NCI-H2227 treated with DMSO at 0.1 percent for 48 hours (cell line): ENCODE measurements at regions not wholly inside any gene's neighbourhood (a gene's known extent, or its start where the extent isn't known, plus 50 kb on each side); places are given as distances from the start of the nearest gene placed in this dataset.
"Not testable (repeated sequence)": the region's sequence is repeated elsewhere in the genome, so short reads cannot be mapped to it uniquely, and the experiment has no call there.

Source experiments
- DNase-seq: peaks from one replicate; lab custom pipeline; 2025; lab: John Stamatoyannopoulos, UW

DNA sequence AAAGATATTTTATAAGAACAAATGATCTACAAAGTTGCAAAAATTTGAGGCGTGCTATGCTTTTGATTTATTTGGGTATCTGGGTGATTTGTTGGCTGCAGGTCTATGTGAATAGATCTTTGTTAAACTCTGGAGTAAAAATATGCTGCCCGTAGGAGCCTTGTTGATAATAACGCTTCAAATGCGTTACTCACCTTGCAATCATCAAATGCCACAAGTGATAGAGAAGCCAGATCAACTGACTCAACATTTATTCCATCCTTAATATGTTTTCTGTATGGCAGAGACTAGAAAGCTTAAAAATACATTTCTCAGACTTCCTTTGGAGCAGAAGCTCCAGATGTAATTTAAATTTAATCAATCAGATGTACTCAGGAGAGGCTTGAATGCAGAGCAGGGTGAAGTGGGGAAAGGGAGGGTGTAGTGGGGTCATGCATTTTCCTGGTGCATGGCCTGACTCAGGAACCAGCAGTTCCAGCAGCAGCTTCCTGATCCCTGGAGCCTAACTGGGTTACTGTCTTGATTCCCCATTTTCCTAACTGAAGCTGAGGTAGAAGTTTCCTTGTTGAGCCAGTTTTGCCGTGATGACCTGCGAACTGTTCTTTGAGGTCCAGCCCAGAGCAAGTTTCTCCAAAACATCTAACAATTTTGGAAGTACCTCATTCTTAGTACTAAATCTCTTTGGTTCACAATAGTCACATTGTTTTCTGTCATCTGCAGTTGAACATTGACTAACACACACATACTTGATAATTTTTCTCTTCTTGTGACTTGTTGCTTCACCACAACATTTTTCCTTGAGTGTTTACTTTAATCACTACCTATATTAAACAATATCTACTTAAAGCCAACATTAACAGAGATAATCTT is 284.7 kb upstream of the CWC22 start:
- DNase-seq = no peak

DNA sequence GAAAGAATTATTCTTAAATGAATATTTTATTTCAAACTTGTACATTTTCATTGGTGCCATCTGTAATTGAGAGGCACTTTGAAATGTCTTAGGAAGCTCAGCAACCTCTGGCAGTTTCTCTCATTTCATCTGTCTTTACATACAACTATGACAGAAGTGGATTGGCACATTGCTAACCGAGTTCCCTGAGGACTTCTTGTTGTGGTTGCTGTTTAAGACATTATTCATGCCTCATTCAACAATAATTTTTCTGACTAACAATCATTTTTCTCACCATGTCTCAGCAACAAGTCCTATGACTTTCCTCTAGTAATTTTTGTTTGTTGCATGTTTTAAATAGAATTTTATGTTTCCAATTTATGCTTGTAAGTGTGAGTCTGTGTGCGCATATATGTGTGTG is 284.0 kb upstream of the CWC22 start:
- no peak for DNase-seq

DNA sequence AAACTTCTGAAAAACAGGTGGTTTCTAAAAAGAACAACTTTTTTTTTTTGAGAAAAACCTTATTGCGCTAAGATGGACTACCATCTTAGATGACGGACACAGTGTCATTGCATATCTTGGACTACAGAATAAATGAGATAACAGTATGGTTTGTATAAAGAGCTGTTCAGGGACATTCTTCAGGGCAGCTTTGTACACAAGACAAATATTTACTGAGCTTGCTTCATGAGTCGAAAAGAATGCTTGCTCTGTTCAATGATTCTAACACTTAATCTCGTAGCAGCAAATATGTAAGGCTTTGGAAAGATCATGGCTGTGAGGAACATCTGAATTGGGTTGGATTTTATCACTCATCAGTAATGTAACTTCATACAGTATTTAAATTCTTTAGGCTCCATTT is 282.5 kb upstream of the CWC22 start:
- DNase-seq = no peak

DNA sequence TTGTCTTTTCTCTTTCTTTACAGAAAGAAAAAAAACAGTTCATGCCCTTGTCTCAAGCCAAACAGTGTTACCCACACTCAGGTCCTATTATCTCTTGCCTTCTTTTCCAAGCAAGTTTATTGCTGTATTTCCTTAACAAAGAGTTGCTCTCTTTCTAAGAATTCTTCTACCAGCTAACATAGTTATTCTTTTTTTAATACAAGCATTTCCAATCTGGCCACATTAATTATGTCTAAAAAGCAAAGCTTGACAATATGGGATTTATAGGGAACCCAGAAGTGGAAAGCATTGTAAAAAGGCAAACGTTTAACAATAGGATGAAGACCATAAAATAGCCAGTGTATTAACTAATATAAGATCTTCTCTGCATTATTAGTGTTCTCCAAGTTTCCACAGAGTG is 272.5 kb upstream of the CWC22 start:
- no peak for DNase-seq

DNA sequence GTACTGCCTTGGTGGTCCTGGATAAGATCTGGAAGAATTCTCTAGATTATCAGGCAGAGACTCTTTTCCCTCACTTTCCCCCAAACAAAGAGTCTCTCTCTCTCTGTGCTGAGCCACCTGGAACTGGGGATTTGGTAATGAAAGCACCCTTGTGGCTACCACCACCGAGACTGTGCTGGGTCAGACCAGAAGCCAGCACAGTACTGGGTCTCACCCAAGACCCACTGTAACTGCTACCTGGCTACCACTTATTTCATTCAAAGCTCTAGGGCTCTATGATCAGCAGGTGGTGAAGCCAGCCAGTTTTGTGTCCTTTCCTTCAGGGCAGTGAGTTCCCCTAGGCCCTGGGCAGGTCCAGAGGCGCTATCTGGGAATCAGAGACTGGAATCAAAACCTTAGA is 269.6 kb upstream of the CWC22 start:
- no peak for DNase-seq

DNA sequence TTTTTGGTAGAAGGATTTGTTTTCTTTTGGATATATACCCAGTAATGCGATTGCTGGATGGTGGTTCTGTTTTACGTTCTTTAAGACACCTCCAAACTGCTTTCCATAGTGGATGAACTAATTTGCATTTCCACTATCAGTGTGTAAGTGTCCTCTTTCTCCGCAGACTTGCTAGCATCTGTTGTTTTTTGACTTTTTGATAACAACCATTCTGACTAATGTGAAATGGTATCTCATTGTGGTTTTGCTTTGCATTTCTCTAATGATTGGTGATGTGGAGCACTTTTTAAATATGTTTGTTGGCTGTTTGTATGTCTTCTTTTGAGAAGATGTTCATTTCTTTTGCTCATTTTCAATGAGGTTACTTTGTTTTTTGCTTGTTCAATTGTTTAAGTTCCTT is 260.9 kb upstream of the CWC22 start:
- DNase-seq = no peak

DNA sequence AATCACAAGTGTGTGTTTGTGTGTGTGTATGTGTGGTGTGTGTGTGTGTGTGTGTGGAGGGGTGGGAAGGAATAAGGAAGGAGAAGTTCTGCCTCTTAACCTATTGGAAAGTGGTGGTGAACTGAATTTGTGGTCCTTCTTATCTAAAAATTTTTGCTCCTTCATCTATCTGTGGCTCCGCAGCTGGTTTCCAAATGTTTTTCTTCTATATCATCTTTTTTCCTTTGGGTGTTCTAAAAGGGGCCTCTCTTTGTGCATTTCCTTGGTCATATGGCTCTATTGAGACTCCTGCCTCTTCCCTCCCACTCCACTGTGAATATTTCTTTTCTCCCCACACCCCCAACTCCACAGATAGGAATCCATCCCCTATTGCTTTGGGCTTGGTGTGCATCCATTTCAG is 254.9 kb upstream of the CWC22 start:
- no peak for DNase-seq

DNA sequence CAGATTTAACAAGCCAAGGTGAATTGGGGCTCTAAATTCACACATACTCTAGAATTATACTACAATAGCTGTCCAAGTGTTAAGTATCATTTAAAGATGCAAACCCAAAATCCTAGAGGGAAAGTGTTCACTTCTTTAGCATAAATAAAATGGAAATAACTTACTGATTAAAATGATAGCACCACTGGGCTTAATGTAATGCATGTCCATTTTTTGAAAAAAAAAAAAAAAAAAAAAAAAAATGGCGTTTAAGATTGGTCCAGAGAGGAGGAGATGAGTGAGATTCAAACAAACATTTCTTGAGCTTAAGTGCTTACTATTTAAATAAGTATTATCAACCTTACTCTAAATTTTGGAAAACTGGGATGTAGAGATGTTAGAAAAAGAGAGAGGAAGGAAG is 251.5 kb upstream of the CWC22 start:
- DNase-seq = no peak

DNA sequence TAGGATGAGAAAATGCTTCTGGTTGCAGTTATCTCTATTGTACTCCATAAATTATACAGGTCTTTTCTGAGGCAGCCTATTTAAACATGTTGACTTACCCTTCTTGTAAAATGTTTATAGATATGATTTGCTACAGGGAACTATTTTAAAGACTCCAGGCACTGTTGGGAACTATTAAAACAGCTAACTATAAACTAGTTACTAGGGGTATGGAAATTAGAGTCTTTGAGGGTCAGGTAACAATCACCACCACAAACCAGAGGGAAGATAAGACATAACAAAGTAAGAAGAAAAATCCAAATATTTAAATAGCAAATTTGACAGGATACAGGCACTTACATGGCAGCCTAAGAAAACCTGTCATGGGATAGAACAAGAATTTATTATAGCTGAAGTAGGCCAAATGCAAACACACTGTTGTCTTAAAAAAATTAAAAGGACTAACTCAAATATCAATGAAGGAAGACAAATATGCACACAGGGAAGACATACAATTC is 251.0 kb upstream of the CWC22 start:
- DNase-seq = no peak

DNA sequence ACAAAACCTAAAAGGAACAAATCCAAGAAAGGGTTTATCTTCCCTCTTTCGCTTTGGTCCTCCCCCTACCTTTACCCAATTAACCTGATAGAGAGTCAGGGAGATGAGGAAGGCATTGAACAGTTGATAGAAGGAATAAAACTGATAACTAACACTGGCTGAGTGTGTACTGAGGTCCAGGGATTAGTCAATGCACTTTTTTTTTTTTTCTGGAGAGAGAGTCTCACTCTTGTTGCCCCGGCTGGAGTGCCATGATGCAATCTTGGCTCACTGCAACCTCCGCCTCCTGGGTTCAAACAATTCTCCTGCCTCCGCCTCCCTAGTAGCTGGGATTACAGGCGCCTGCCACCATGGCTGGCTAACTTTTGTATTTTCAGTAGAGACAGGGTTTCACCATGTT is 250.2 kb upstream of the CWC22 start:
- DNase-seq = no peak

DNA sequence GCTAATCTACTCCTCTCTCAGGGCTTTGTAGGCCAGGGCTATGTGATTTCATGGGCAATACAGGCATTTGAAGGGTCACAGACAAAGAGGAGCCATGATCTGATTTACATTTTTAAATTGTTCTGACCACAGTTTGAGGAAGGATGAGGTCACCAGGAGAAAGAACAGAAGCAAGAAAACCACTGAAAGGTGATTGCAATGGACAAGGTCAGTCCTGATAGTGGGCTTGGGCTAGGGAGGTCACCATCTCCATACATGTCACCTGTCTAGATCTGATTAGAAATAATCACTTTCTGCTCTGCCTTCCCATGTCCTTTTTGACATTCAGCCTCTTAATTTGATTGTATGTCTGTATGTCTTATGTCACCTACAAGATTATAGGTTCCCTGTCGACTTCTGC is 248.9 kb upstream of the CWC22 start:
- DNase-seq = no peak

DNA sequence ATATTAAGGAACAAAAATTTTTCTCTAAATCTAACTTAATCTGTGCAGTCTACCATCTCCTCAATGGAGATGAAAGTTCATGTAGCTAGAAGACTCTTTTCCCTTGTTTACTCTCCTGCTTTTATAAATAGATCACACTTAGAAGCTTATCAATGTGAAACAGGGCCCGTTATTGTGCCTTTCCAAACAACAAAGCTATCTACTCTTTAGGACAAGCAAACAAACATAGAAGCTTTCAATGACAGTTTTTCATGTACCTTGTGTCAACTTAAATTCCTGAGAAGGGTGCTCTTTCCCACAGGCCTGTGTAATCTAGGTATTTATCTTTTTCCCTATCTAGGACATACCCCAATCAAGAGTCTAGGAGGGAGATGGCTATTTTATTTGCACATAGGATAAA is 247.8 kb upstream of the CWC22 start:
- no peak for DNase-seq

DNA sequence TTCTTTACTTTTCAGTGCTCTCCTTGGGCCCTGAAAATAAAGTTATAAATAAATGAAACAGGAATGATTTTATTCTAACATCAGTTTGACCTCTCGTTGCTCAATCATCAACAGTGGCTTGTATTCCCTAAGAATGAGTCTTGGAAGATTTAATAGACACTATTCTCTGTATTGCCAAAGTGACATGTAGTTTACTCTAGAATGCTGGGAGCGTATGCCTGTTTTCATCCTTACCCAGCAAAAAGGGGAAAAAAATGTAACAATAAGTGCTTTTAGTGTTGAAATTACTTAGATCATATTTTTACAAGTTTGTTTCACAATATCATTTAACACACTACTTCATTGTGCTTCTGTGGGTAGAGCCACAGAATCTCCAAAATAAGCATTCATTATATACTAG is 240.6 kb upstream of the CWC22 start:
- DNase-seq = no peak

DNA sequence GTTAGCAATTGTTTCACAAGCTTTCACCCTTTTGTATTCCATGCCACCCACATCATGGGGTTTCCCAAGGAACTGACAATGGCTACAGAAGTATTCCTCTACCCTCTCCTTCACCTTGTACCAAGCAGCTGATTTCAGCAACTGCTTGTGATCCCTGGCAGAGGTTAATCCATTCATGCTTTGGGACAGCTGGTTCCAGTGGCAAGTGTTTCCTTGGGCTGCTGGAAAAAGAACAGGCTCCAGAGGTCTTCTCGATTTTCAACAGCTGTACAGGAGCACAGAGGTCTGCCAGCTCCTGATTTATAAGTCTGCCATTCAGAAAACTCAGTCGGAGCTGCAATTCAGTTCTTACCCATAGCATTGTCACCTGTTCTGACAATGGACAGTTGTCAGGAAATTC is 239.2 kb upstream of the CWC22 start:
- no peak for DNase-seq

DNA sequence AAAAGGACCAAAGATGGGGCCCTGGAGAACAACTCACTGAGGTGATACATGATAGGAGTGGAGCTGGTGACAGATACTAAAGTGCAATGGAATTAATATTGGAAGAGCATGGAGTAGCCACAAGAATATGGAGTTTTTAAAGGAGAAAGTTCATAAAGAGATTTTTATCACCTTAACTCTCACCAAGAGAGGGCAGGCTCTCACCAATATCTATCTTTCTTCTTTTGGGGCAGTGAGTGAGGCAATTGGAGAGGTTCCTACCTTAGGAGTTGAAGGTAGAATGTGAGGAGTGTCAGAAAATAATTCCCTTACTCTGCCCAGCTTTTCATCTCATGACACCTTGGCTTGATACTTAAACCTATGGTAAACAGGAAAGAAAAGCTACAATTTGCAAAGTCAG is 233.7 kb upstream of the CWC22 start:
- no peak for DNase-seq

DNA sequence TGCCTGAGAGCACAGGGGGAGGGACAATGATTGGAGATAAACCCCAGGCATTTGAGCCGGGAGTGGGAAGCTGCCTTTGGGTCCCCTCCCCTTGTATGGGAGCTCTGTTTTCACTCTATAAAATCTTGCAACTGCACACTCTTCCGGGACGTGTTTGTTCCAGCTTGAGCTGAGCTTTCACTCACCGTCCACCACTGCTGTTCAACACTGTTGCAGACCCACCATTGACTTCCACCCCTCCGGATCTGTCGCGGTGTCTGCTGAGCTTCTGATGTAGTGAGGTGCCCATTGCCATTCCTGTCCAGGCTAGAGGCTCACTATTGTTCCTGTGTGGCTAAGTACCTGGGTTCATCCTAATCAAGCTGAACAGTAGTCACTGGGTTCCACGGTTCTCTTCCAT is 231.6 kb upstream of the CWC22 start:
- no peak for DNase-seq

DNA sequence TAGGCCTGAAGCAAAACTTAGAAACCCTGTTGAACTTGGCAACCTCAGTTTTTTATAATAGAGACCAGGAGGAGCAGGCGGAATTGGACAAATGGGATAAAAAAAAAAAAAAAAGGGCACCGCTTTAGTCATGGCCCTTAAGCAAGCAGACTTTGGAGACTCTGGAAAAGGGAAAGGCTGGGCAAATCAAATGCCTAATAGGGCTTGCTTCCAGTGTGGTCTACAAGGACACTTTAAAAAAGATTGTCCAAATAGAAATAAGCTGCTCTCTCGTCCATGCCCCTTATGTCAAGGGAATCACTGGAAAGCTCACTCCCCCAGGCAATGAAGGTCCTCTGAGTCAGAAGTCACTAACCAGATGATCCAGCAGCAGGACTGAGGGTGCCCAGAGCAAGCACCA is 229.0 kb upstream of the CWC22 start:
- not testable (repeated sequence) for DNase-seq

DNA sequence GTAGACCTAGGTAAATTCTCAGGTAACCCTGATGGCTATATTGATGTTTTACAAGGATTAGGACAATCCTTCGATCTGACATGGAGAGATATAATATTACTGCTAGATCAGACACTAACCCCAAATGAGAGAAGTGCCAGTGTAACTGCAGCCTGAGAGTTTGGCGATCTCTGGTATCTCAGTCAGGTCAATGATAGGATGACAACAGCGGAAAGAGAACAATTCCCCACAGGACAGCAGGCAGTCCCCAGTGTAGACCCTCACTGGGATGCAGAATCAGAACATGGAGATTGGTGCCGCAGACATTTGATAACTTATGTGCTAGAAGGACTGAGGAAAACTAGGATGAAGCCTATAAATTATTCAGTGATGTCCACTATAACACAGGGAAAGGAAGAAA is 228.4 kb upstream of the CWC22 start:
- DNase-seq = not testable (repeated sequence)

DNA sequence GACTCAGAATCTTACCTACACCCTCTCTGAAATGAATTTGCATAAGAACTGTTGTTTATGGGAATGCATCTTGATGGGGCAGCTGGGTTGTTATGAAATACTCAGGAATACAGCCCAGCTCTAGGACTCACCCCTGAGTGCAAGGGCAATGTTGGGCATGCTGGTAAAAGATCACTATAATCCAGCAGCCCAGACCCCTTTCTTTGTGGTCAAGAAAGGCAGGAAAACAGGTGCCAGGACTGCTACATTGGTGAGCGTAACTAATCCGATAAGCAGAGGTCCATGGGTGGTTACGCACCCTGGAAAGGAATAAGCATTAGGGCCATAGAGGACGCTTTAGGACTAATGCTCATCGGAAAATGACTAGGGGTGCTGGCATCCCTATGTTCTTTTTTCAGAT is 227.9 kb upstream of the CWC22 start:
- DNase-seq = not testable (repeated sequence)

DNA sequence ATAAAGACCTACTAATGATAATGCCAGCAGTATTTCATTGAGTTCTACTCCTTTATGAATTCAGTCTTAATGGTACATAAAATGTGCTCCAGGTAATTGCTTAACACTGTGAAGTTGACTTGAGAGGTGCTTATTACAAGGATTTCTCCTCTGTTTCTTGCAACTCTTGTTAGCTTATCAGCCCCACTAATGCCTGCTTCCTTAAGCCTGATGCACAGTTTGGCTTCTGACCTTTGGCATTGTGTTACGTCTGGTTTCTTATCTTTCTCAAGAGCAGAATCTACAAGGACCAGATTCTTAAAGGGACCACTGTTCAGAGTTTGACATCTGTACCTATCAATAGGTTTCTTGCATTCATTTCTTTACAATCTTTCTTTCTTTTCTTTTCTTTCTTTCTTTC is 223.9 kb upstream of the CWC22 start:
- peak; percentile 36 for DNase-seq

DNA sequence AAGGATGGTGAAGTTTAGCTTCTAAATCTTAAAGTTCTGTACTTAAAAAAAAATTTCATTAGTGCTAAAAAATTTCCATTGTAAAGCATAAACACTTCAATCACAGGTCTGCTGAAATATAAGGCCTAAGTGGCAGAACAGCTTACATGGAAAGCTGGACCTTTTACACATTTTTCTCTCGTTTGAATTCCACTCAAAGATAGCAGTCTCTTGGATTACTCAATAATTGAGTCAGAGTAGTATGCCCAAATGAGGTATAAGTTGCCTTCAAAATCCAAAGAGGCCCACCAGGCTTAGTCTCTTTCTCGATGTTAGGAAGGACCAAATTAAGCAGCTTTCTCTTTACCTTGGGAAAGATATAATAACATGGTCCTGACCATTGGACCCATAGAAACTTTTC is 220.4 kb upstream of the CWC22 start:
- no peak for DNase-seq

DNA sequence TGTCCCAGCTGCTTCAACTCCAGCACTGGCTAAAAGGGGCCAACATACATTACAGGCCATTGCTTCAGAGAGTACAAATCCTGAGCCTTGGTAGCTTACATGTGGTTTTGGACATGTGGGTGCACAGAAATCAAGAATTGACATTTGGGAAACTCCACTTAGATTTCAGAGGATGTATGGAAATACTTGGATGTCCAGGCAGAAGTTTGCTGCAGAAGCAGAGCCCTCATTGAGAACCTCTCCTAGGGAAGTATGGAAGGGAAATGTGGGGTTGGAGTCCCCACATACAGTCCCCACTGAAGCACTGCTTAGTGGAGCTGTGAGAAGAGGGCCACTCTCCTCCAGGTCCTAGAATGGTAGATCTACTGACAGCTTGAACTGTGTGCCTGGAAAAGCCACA is 218.0 kb upstream of the CWC22 start:
- no peak for DNase-seq

DNA sequence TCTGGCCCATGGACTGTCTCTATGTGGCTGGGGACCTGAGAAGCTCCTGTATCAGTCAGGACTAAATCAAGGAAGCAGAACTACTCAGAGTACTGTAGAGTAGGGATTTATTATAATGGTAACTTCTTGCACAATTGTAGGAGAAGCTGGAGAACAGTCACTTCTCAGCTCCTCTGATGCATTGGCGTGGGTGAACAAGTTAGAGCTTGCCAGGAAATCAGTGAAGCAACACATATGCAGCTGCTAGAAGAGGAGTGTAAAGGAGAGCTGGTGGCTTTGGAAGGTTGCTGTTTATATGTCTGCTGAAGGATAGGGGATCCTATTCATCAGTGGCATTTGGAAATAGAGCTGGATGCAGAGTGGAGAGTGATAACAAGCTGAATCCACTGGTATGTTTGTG is 215.5 kb upstream of the CWC22 start:
- no peak for DNase-seq

DNA sequence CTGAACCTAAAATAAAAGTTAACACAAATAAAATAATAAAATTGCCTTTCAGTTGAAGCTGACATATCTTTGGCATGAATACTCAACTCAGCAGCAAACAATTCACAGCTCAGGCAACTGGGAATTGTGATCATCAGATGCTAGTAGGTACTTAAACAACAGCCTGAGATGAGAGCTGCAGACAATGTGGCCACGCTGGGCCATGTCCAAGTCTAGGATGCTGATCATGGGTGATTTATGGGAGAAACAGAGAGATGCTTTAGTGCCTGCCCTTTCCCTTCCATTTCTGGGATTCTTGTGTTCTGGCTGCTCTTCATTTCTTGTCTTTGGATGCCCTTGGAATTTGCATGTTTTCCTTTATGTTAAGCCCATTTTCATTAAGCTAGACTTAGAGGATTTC is 212.4 kb upstream of the CWC22 start:
- no peak for DNase-seq
